RWPE2 (cell line): ENCODE measurements at regions not wholly inside any gene's neighbourhood (a gene's known extent, or its start where the extent isn't known, plus 50 kb on each side); places are given as distances from the start of the nearest gene placed in this dataset.
"Not testable (repeated sequence)": the region's sequence is repeated elsewhere in the genome, so short reads cannot be mapped to it uniquely, and the experiment has no call there.

Experiments used
- ATAC-seq: fragments of 200-7000 bp; cut with Tn5 transposase; 3 replicates; pipeline ENCODE4 v1.9.1; 2021; ENCODE audit warnings: low read depth
- DNase-seq: peaks from one replicate; pipeline ENCODE4 v3.0.0-alpha.2; 2020; ENCODE audit warnings: low spot score
- H3K27ac ChIP-seq: fragments of 450-650 bp; 2 replicates; pipeline ENCODE4 v1.5.1; 2017; ENCODE audit warnings: mild to moderate bottlenecking; ENCODE audit not compliant: poor library complexity, severe bottlenecking
- H3K27me3 ChIP-seq: fragments of 250-450 bp; sonication (Bioruptor Pico); 2 replicates; pipeline ENCODE4 v1.5.1; 2021; ENCODE audit warnings: mild to moderate bottlenecking, moderate library complexity; ENCODE audit not compliant: insufficient read depth, poor library complexity, severe bottlenecking
- H3K36me3 ChIP-seq: fragments of 250-450 bp; sonication (Bioruptor Pico); 2 replicates; pipeline ENCODE4 v1.5.1; 2020; ENCODE audit warnings: low read depth, mild to moderate bottlenecking, moderate library complexity
- H3K4me1 ChIP-seq: fragments of 250-450 bp; sonication (Bioruptor Pico); 2 replicates; pipeline ENCODE4 v1.5.1; 2021; ENCODE audit warnings: mild to moderate bottlenecking, moderate library complexity; ENCODE audit not compliant: insufficient read depth, poor library complexity, severe bottlenecking
- H3K4me3 ChIP-seq: fragments of 250-450 bp; sonication (Bioruptor Pico); 2 replicates; pipeline ENCODE4 v1.5.1; 2021; ENCODE audit warnings: mild to moderate bottlenecking, moderate library complexity; ENCODE audit not compliant: severe bottlenecking
- H3K9me3 ChIP-seq: fragments of 250-450 bp; sonication (Bioruptor Pico); 2 replicates; pipeline ENCODE4 v1.5.1; 2021; ENCODE audit warnings: mild to moderate bottlenecking, moderate library complexity; ENCODE audit not compliant: severe bottlenecking
- CTCF ChIP-seq: fragments of 450-650 bp; IDR thresholded peaks from one replicate; pipeline ENCODE4 v1.5.1; 2017; ENCODE audit warnings: mild to moderate bottlenecking, moderate library complexity; ENCODE audit not compliant: poor library complexity, severe bottlenecking

DNA sequence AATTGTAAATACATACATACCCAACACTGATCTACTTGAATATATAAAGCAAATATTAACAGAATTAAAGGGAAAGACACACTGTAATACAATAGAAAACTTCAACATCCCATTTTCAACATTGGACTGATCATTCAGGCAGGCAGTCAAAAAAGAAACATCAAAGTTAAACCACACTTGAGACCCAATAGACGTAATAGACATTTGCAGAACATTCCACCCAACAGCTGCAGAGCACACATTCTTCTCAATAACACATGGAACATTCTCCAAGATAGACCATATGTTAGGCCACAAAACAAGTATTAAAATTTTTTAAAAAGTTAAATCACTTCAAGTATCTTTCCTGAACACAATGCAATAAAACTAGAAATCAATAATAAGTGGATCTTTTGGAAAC is 698.2 kb downstream of the COL12A1 start:
- TF ChIP-seq CTCF: no peak
- H3K27ac ChIP-seq: no peak overlapping the region
- DNase-seq: no peak
- H3K27me3 ChIP-seq: no peaks in the 10 kb centered on the region
- no peaks in the 10 kb centered on the region for H3K4me1 ChIP-seq
- peaks cover 10% of the 10 kb centered on the region for H3K9me3 ChIP-seq
- H3K36me3 ChIP-seq: no peaks in the 10 kb centered on the region
- ATAC-seq: no peak
- H3K4me3 ChIP-seq: no peak overlapping the region

DNA sequence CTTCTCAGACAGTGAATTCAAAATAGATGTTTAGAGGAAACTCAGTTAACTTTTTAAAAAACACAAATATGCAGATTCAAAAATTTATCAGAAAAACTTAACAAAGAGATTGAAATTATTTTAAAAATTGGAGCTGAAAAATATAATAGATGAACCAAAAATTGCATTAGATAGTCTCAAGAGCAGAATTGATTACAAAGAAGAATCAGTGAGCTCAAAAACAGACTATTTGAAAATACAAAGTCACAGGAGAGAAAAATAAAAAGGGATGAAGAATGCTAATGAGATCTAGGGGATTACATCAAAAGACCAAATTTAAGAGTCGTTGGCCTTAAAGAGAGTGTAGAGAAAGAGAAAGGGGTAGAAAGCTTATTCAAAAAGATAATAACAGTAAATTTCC is 700.5 kb downstream of the COL12A1 start:
- no peaks in the 10 kb centered on the region for H3K36me3 ChIP-seq
- ATAC-seq: no peak
- TF ChIP-seq CTCF: no peak
- no peaks in the 10 kb centered on the region for H3K4me1 ChIP-seq
- peaks cover 10% of the 10 kb centered on the region for H3K9me3 ChIP-seq
- no peak overlapping the region for H3K4me3 ChIP-seq
- H3K27me3 ChIP-seq: no peaks in the 10 kb centered on the region
- DNase-seq: no peak
- H3K27ac ChIP-seq: no peak overlapping the region

DNA sequence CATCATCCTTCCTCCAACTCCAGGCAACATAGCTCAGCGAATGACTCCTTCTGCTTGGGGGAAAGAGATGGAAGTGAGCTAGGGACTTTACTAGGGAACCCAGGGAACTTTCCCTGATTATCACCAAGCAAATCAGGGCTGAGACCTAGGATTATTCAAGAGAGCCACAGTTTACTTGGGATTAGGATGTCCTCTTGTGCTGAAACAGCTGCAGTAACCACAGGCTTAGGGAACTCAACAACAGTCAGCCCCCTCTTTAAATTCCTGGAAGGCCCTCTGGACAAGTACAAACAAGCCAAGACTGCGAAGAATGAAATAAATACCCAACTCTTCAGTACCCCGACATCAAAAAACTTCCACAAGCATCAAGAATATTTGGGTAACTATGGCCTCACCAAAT is 700.9 kb downstream of the COL12A1 start:
- Histone ChIP-seq H3K36me3 (no peaks in the 10 kb centered on the region), H3K4me3 (no peak overlapping the region), H3K27ac (no peak overlapping the region), H3K9me3 (peaks cover 10% of the 10 kb centered on the region), H3K4me1 (no peaks in the 10 kb centered on the region), H3K27me3 (no peaks in the 10 kb centered on the region)
- ATAC-seq (no peak), DNase-seq (no peak)
- TF ChIP-seq CTCF: no peak

DNA sequence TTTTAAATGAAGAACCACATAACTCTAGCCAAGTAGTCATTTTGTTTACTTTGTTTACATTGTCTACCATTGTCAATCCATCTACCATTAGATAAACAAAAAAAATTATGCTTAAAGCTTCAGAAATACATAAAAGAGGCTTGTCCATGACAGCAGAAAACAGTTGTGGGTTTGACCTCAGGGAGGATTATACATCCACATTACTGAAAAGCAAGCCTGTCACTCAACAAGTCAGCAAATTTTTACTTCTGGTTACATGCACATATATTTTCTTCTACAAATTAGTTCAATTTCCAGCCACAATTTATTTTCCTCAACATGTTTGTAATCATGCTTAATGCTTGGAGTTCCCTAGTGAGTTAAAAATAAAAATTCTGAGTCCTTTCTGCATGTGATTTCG is 713.3 kb downstream of the COL12A1 start:
- TF ChIP-seq CTCF: no peak

DNA sequence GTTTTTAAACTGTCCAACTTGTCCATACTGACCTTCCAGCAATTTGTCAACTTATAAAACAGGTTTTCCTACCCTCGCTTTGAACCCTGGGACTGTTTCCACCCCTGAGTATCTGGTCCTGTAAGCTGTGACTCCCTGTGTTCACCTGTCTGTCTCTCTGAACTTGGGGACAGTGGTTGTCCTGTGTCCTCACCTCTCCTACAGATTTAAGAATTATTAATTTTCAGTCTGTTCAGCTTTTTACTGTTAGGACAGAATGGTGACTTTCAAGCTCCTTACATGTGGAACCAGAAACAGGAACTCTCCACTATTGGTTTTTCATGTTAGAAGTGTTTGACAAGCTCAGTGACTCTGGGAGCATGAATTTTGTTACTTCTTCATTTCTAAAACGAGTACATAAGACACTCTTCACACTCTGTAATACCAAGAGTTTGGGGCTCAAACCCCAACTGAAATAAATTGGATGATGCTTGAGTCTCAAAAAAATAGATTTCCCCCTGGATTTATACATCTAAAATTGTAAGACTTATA is 713.9 kb downstream of the COL12A1 start:
- H3K4me1 ChIP-seq: no peaks in the 10 kb centered on the region
- no peaks in the 10 kb centered on the region for H3K27me3 ChIP-seq
- TF ChIP-seq CTCF: no peak
- ATAC-seq (no peak), DNase-seq (no peak)
- no peak overlapping the region for H3K27ac ChIP-seq
- no peak overlapping the region for H3K4me3 ChIP-seq
- H3K36me3 ChIP-seq: no peaks in the 10 kb centered on the region
- no peaks in the 10 kb centered on the region for H3K9me3 ChIP-seq

More for the DNA sequence above, 713.3 kb downstream of the COL12A1 start:
- no peak overlapping the region for H3K4me3 ChIP-seq
- ATAC-seq: no peak
- no peak for DNase-seq
- H3K27ac ChIP-seq: no peak overlapping the region
- H3K4me1 ChIP-seq: no peaks in the 10 kb centered on the region
- no peaks in the 10 kb centered on the region for H3K36me3 ChIP-seq
- H3K9me3 ChIP-seq: no peaks in the 10 kb centered on the region
- no peaks in the 10 kb centered on the region for H3K27me3 ChIP-seq

GRCh38 chr6:74488726-74489125 is 717.1 kb downstream of the COL12A1 start:
- not testable (repeated sequence) for ATAC-seq, H3K4me3 ChIP-seq, H3K4me1 ChIP-seq, H3K27ac ChIP-seq, H3K36me3 ChIP-seq, H3K27me3 ChIP-seq, DNase-seq, H3K9me3 ChIP-seq
